ENCODE measurements at regions not wholly inside any gene's neighbourhood (a gene's known extent, or its start where the extent isn't known, plus 50 kb on each side); places are given as distances from the start of the nearest gene placed in this dataset.
"Not testable (repeated sequence)": the region's sequence is repeated elsewhere in the genome, so short reads cannot be mapped to it uniquely, and the experiment has no call there.

- 68 to 71% (median 69%) methylated on average over 8 of the region's 8 CpGs for WGBS, 3 donors
- Histone ChIP-seq H3K27ac (ENCODE audit: low read depth in 1 of 3, low read length in 2 of 3) (no peak overlapping the region), H3K9me3 (ENCODE audit: control insufficient read depth in 2 of 2, insufficient read depth in 1 of 2, low read depth in 1 of 2, low read length in 1 of 2) (no peaks in the 10 kb centered on the region), H3K36me3 (ENCODE audit: control insufficient read depth in 3 of 3, insufficient read depth in 2 of 3, low read depth in 1 of 3, low read length in 3 of 3) (peaks cover 6 to 15% (median 13%) of the 10 kb centered on the region in 3 donors), H3K4me1 (ENCODE audit: control insufficient read depth in 3 of 3, insufficient read depth in 2 of 3, low read depth in 1 of 3, low read length in 2 of 3) (peaks cover 0 to 7% (median 3%) of the 10 kb centered on the region in 3 donors), H3K4me3 (ENCODE audit: low read depth in 1 of 3, low read length in 3 of 3) (no peak overlapping the region), H3K27me3 (ENCODE audit: control insufficient read depth in 3 of 3, insufficient read depth in 3 of 3, low read length in 3 of 3) (no peaks in the 10 kb centered on the region)
- DNase-seq (no peak), FAIRE-seq (no peak)
These were observed 77.5 kb upstream of the ZNF169 start for GRCh38 chr9:94181408-94182181.

GRCh38 chr9:94182532-94182931 is 76.6 kb upstream of the ZNF169 start:
- FAIRE-seq: no peak

GRCh38 chr9:94183240-94183999 is 75.7 kb upstream of the ZNF169 start:
- Histone ChIP-seq H3K27ac (ENCODE audit: low read depth in 1 of 3, low read length in 2 of 3) (no peak overlapping the region), H3K9me3 (ENCODE audit: control insufficient read depth in 2 of 2, insufficient read depth in 1 of 2, low read depth in 1 of 2, low read length in 1 of 2) (peaks cover 0 to under 1% of the 10 kb centered on the region in 2 donors), H3K4me3 (ENCODE audit: low read depth in 1 of 3, low read length in 3 of 3) (no peak overlapping the region), H3K27me3 (ENCODE audit: control insufficient read depth in 3 of 3, insufficient read depth in 3 of 3, low read length in 3 of 3) (no peaks in the 10 kb centered on the region), H3K4me1 (ENCODE audit: control insufficient read depth in 3 of 3, insufficient read depth in 2 of 3, low read depth in 1 of 3, low read length in 2 of 3) (peaks cover 0 to 5% (median 0%) of the 10 kb centered on the region in 3 donors), H3K36me3 (ENCODE audit: control insufficient read depth in 3 of 3, insufficient read depth in 2 of 3, low read depth in 1 of 3, low read length in 3 of 3) (peaks cover 1 to 10% (median 3%) of the 10 kb centered on the region in 3 donors)
- no peak for FAIRE-seq
- no peak for DNase-seq
- 89 to 93% (median 91%) methylated on average over 5 of the region's 5 CpGs for WGBS, 3 donors

More at GRCh38 chr9:94182532-94182931, 76.6 kb upstream of the ZNF169 start:
- no peak overlapping the region for H3K4me3 ChIP-seq (ENCODE audit: low read depth in 1 of 3, low read length in 3 of 3)
- no peak overlapping the region for H3K27ac ChIP-seq (ENCODE audit: low read depth in 1 of 3, low read length in 2 of 3)
- H3K9me3 ChIP-seq (ENCODE audit: control insufficient read depth in 2 of 2, insufficient read depth in 1 of 2, low read depth in 1 of 2, low read length in 1 of 2): no peaks in the 10 kb centered on the region
- peaks cover 0 to 5% (median 0%) of the 10 kb centered on the region in 3 donors for H3K4me1 ChIP-seq (ENCODE audit: control insufficient read depth in 3 of 3, insufficient read depth in 2 of 3, low read depth in 1 of 3, low read length in 2 of 3)
- 84 to 96% (median 95%) methylated on average over 3 of the region's 3 CpGs for WGBS, 3 donors
- H3K27me3 ChIP-seq (ENCODE audit: control insufficient read depth in 3 of 3, insufficient read depth in 3 of 3, low read length in 3 of 3): no peaks in the 10 kb centered on the region
- H3K36me3 ChIP-seq (ENCODE audit: control insufficient read depth in 3 of 3, insufficient read depth in 2 of 3, low read depth in 1 of 3, low read length in 3 of 3): peaks cover 2 to 15% (median 5%) of the 10 kb centered on the region in 3 donors
- no peak for DNase-seq

- H3K4me3 ChIP-seq (ENCODE audit: low read depth in 1 of 3, low read length in 3 of 3): no peak overlapping the region
- H3K27me3 ChIP-seq (ENCODE audit: control insufficient read depth in 3 of 3, insufficient read depth in 3 of 3, low read length in 3 of 3): no peaks in the 10 kb centered on the region
- no peak for FAIRE-seq
- H3K36me3 ChIP-seq (ENCODE audit: control insufficient read depth in 3 of 3, insufficient read depth in 2 of 3, low read depth in 1 of 3, low read length in 3 of 3): peaks cover 0 to 4% (median 3%) of the 10 kb centered on the region in 3 donors
- H3K9me3 ChIP-seq (ENCODE audit: control insufficient read depth in 2 of 2, insufficient read depth in 1 of 2, low read depth in 1 of 2, low read length in 1 of 2): peaks cover 0 to 5% of the 10 kb centered on the region in 2 donors
- H3K27ac ChIP-seq (ENCODE audit: low read depth in 1 of 3, low read length in 2 of 3): no peak overlapping the region
- no peaks in the 10 kb centered on the region for H3K4me1 ChIP-seq (ENCODE audit: control insufficient read depth in 3 of 3, insufficient read depth in 2 of 3, low read depth in 1 of 3, low read length in 2 of 3)
- DNase-seq: no peak
These were observed 70.9 kb upstream of the ZNF169 start for GRCh38 chr9:94188246-94188645.

- peaks cover 0 to 16% of the 10 kb centered on the region in 2 donors for H3K9me3 ChIP-seq (ENCODE audit: control insufficient read depth in 2 of 2, insufficient read depth in 1 of 2, low read depth in 1 of 2, low read length in 1 of 2)
- not testable (repeated sequence) for FAIRE-seq
These were observed 67.4 kb upstream of the ZNF169 start for GRCh38 chr9:94191706-94192105.

GRCh38 chr9:94198414-94198813 is 60.7 kb upstream of the ZNF169 start:
- peaks cover 0 to 3% (median 0%) of the 10 kb centered on the region in 3 donors for H3K36me3 ChIP-seq (ENCODE audit: control insufficient read depth in 3 of 3, insufficient read depth in 2 of 3, low read depth in 1 of 3, low read length in 3 of 3)
- FAIRE-seq (no peak), DNase-seq (no peak)
- no peak overlapping the region for H3K27ac ChIP-seq (ENCODE audit: low read depth in 1 of 3, low read length in 2 of 3)
- H3K4me1 ChIP-seq (ENCODE audit: control insufficient read depth in 3 of 3, insufficient read depth in 2 of 3, low read depth in 1 of 3, low read length in 2 of 3): no peaks in the 10 kb centered on the region
- peaks cover 0 to 23% of the 10 kb centered on the region in 2 donors for H3K9me3 ChIP-seq (ENCODE audit: control insufficient read depth in 2 of 2, insufficient read depth in 1 of 2, low read depth in 1 of 2, low read length in 1 of 2)
- WGBS, 3 donors: 92 to 98% (median 96%) methylated on average over 3 of the region's 3 CpGs
- H3K27me3 ChIP-seq (ENCODE audit: control insufficient read depth in 3 of 3, insufficient read depth in 3 of 3, low read length in 3 of 3): no peaks in the 10 kb centered on the region
- H3K4me3 ChIP-seq (ENCODE audit: low read depth in 1 of 3, low read length in 3 of 3): no peak overlapping the region

More at GRCh38 chr9:94191706-94192105, 67.4 kb upstream of the ZNF169 start:
- not testable (repeated sequence) for H3K27me3 ChIP-seq (ENCODE audit: control insufficient read depth in 3 of 3, insufficient read depth in 3 of 3, low read length in 3 of 3); H3K4me3 ChIP-seq (ENCODE audit: low read depth in 1 of 3, low read length in 3 of 3); H3K27ac ChIP-seq (ENCODE audit: low read depth in 1 of 3, low read length in 2 of 3); H3K4me1 ChIP-seq (ENCODE audit: control insufficient read depth in 3 of 3, insufficient read depth in 2 of 3, low read depth in 1 of 3, low read length in 2 of 3); H3K36me3 ChIP-seq (ENCODE audit: control insufficient read depth in 3 of 3, insufficient read depth in 2 of 3, low read depth in 1 of 3, low read length in 3 of 3); DNase-seq
- 96 to 99% (median 97%) methylated on average over 6 of the region's 6 CpGs for WGBS, 3 donors

GRCh38 chr9:94199776-94200175 is 59.3 kb upstream of the ZNF169 start:
- H3K4me1 ChIP-seq (ENCODE audit: control insufficient read depth in 3 of 3, insufficient read depth in 2 of 3, low read depth in 1 of 3, low read length in 2 of 3): no peaks in the 10 kb centered on the region
- FAIRE-seq: no peak

GRCh38 chr9:94204174-94204573 is 54.9 kb upstream of the ZNF169 start:
- Histone ChIP-seq H3K9me3 (ENCODE audit: control insufficient read depth in 2 of 2, insufficient read depth in 1 of 2, low read depth in 1 of 2, low read length in 1 of 2) (peaks cover 0 to 7% of the 10 kb centered on the region in 2 donors), H3K4me3 (ENCODE audit: low read depth in 1 of 3, low read length in 3 of 3) (no peak overlapping the region), H3K36me3 (ENCODE audit: control insufficient read depth in 3 of 3, insufficient read depth in 2 of 3, low read depth in 1 of 3, low read length in 3 of 3) (no peaks in the 10 kb centered on the region), H3K27ac (ENCODE audit: low read depth in 1 of 3, low read length in 2 of 3) (no peak overlapping the region), H3K4me1 (ENCODE audit: control insufficient read depth in 3 of 3, insufficient read depth in 2 of 3, low read depth in 1 of 3, low read length in 2 of 3) (no peaks in the 10 kb centered on the region), H3K27me3 (ENCODE audit: control insufficient read depth in 3 of 3, insufficient read depth in 3 of 3, low read length in 3 of 3) (no peaks in the 10 kb centered on the region)
- WGBS, 3 donors: 62 to 67% (median 62%) methylated on average over 4 of the region's 4 CpGs
- FAIRE-seq: no peak
- DNase-seq: no peak

More at GRCh38 chr9:94199776-94200175, 59.3 kb upstream of the ZNF169 start:
- peaks cover 0 to 3% (median 0%) of the 10 kb centered on the region in 3 donors for H3K36me3 ChIP-seq (ENCODE audit: control insufficient read depth in 3 of 3, insufficient read depth in 2 of 3, low read depth in 1 of 3, low read length in 3 of 3)
- H3K4me3 ChIP-seq (ENCODE audit: low read depth in 1 of 3, low read length in 3 of 3): no peak overlapping the region
- H3K9me3 ChIP-seq (ENCODE audit: control insufficient read depth in 2 of 2, insufficient read depth in 1 of 2, low read depth in 1 of 2, low read length in 1 of 2): peaks cover 0 to 20% of the 10 kb centered on the region in 2 donors
- H3K27ac ChIP-seq (ENCODE audit: low read depth in 1 of 3, low read length in 2 of 3): no peak overlapping the region
- DNase-seq: no peak
- H3K27me3 ChIP-seq (ENCODE audit: control insufficient read depth in 3 of 3, insufficient read depth in 3 of 3, low read length in 3 of 3): no peaks in the 10 kb centered on the region

All from small intestine (tissue), 7 donors.